LNCAP (cell line): ENCODE measurements at regions not wholly inside any gene's neighbourhood (a gene's known extent, or its start where the extent isn't known, plus 50 kb on each side); places are given as distances from the start of the nearest gene placed in this dataset.
A peak's percentile ranks its signal among the peaks of the same experiment; 100 is the strongest.

Experiments
- TF ChIP-seq, protein P1 (sequence below): fragments of 450-650 bp; IDR thresholded peaks from 2 replicates; pipeline ENCODE4 v1.5.1; 2017; ENCODE audit warnings: mild to moderate bottlenecking

DNA sequence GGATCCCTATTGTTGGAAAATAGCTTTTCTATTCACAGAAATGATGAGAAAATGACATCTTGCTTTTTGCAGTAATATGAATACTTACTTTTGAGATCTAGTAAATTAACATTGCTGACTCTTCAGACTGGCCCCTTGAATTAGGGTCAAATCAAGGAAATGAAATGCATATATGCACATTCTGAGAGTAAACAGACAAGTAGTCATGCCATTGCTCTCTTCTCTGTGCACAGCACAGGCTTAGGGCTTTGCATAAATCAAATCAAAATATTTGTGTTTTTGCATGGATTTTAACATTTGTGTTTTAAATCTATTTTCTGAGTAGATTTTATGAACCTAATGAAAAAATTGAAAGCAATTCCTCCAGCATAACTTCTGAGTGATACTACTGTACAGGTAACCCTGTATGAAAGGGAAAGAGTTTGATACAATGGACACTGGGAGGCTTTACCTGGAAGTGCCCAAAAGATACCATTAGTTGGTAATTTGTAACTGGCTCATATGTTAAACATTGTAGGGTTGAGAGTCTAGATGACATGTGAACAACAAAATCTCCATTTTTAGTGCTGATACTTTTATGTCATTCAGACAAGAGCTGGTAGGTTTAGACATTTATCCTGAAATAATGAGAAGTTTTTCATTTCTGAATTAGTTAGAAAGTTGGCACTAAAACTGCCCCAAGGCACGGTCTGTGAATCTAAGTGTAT, 280.2 kb upstream of the FBXO33 start:
- TF ChIP-seq, protein P1, sequence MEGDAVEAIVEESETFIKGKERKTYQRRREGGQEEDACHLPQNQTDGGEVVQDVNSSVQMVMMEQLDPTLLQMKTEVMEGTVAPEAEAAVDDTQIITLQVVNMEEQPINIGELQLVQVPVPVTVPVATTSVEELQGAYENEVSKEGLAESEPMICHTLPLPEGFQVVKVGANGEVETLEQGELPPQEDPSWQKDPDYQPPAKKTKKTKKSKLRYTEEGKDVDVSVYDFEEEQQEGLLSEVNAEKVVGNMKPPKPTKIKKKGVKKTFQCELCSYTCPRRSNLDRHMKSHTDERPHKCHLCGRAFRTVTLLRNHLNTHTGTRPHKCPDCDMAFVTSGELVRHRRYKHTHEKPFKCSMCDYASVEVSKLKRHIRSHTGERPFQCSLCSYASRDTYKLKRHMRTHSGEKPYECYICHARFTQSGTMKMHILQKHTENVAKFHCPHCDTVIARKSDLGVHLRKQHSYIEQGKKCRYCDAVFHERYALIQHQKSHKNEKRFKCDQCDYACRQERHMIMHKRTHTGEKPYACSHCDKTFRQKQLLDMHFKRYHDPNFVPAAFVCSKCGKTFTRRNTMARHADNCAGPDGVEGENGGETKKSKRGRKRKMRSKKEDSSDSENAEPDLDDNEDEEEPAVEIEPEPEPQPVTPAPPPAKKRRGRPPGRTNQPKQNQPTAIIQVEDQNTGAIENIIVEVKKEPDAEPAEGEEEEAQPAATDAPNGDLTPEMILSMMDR, result no peak

DNA sequence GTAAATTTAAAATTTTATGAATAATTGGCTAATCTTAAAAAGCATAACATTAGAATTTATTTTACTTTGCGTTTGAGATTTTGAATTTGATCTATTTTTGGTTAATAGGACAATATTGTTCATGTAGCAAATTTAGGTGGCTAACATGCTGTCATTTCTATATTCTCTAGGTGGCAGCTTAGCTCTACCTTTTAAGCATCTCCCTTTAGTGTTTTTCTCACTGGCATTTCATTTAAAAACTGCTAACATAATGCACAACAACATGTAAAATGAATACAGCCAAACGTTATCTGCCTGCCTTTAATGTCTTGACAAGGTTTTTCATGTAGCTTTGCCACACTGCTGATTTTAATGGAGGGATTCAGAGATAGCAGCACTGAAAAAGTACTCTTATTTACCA, 272.4 kb upstream of the FBXO33 start:
- TF ChIP-seq, protein P1, result peak; percentile 49; the same call in 1 of the 2 replicates

DNA sequence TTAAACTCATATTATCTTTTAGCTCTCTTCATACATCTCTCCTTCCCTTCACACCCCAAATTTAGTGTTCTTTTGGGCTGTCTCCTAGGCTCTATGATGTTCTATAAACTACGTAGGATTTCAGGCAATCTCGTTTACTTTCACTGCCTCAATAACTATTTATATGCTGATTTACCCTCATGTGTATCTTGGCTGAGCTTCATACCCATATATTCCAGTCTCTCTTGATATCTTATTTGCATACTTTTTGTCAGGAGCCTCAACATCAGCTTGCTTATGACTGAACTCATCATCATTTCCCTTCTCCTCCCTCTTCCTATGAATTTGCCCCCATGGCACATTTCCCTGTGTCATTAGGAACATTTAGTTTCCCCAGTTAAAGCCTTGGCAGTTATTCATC, 262.1 kb upstream of the FBXO33 start:
- TF ChIP-seq, protein P1, result no peak

DNA sequence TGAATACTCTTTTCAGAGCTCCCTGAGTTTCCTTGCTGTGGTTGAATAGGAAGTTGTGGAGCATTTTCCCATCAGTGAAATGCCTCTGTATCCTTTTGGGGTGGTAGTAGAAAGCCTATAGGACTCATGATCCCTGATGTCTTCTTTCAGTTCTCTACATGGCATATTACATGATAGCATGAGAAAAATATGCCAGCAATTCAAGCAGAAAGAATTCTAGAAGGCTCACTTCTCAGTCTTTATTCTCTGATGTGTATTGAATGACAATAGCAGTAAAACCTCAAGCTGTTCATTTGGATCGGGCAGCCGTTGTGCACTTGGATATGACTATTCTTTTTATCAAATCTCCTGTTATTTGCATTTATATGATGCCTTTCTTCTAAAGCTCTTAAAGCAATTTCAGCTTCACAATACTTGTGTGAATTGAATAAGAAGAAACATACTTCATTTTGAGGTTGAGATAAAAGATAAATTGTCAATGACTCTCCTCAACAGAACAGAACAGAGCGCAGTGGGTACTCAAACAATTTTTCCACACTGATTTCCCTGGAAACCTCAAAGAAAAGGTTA, 251.5 kb upstream of the FBXO33 start:
- TF ChIP-seq, protein P1, result no peak

DNA sequence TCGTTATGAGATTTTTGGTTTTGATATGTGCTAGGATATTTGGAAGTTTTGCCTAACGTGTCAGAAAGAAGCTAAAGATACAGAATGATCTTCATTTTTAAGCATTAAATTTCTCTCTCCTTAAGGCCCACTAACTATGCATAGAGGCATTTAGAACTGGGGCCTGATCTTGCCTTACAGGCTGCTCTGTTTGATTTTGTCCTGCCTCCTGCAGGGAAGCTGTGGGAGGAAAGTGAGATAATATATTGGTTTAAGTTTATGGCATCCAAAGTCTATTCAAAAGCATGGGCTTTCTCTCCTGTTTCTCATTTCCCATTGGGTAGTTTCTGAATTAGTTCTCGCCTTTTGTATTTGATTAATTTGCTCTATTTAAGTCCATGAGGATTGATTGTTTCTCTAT, 250.3 kb upstream of the FBXO33 start:
- TF ChIP-seq, protein P1, result no peak

DNA sequence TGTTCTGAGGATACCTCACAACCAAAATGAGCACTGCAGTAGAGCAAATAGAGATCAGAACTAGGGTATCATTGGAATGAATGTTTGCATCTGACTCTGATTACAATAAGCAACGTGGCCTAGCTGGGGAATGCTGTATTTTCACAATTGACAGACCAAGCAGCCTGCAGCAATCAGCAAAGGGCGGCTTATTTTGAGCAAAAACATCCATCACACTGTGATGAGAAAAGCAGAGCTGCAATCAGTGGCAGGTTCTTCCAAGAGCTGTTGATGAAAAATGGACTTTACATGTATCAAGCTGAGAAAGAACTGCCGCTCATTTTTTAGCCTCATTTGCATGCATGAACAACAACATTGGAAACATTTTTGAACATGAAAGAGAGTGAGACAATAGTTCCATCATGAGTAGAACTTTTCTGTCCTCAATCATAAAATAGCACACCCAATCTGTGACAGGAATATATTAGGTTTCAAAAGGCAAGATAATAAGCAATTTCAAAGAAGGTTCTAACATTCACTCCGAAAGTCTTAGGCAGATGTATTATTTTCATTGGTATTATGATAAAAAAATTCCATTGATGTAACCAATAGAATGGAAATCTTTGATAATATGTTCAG, 249.7 kb upstream of the FBXO33 start:
- TF ChIP-seq, protein P1, result no peak

DNA sequence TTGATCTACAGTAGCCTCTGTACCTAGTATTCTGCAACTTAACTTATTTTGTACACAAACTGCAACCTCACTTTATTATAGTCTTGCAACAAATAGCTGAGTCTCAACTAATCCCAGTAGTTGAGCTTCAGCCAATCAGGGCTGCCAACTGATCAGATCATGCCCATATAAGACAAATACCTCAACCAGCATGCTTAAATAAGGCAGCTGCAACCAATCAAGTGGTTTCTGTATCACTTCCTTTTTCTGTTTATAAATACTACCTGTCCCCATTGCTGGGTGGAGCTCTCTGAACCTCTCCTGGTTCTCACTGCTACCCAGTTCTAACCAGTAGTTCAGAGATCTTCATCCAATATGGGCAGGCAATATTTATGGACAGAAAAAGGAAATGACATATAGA, 248.5 kb upstream of the FBXO33 start:
- TF ChIP-seq, protein P1, result no peak
